ENCODE measurements at regions not wholly inside any gene's neighbourhood (a gene's known extent, or its start where the extent isn't known, plus 50 kb on each side); places are given as distances from the start of the nearest gene placed in this dataset.

DNA sequence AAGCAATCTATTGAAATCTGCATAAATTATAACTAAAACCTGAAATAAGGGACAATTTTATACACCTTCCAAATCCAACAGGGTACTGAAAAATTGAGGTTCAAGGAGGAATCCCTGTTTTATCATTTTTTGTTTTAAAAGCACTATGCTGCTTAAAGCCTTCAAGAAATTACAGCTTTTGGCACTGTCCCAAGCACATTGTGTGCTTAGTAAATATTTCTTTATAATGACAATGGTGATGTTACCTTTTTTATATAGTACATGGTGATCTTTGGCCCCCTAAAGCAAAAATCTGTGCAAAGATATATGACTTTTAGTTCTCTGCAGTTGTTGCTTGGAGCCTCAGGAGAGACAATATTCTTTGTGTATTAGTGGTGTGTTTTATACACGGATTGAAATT is 71.6 kb upstream of the EFEMP1 start:
- TF ChIP-seq, protein P1, sequence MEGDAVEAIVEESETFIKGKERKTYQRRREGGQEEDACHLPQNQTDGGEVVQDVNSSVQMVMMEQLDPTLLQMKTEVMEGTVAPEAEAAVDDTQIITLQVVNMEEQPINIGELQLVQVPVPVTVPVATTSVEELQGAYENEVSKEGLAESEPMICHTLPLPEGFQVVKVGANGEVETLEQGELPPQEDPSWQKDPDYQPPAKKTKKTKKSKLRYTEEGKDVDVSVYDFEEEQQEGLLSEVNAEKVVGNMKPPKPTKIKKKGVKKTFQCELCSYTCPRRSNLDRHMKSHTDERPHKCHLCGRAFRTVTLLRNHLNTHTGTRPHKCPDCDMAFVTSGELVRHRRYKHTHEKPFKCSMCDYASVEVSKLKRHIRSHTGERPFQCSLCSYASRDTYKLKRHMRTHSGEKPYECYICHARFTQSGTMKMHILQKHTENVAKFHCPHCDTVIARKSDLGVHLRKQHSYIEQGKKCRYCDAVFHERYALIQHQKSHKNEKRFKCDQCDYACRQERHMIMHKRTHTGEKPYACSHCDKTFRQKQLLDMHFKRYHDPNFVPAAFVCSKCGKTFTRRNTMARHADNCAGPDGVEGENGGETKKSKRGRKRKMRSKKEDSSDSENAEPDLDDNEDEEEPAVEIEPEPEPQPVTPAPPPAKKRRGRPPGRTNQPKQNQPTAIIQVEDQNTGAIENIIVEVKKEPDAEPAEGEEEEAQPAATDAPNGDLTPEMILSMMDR (IDR thresholded peaks at IDR 0.05), result no peak
- TF ChIP-seq POLR2A (IDR thresholded peaks at IDR 0.05) (no peak), POLR2AphosphoS5 (IDR thresholded peaks at IDR 0.05) (no peak), EP300 (IDR thresholded peaks at IDR 0.05; ENCODE audit: low read depth) (no peak)

Measured in transverse colon (tissue), 4 donors.